Stimulated activated CD4-positive, alpha-beta T cell treated with anti-CD3 and anti-CD28 coated beads, Interleukin-2, amount 100 ng/mL, for 24 hours (primary cell): ENCODE measurements at regions not wholly inside any gene's neighbourhood (a gene's known extent, or its start where the extent isn't known, plus 50 kb on each side); places are given as distances from the start of the nearest gene placed in this dataset.

Experiments
- DNase-seq, 2 donors: peaks; one replicate each; pipeline ENCODE4 v3.0.0-alpha.2; 2020

DNA sequence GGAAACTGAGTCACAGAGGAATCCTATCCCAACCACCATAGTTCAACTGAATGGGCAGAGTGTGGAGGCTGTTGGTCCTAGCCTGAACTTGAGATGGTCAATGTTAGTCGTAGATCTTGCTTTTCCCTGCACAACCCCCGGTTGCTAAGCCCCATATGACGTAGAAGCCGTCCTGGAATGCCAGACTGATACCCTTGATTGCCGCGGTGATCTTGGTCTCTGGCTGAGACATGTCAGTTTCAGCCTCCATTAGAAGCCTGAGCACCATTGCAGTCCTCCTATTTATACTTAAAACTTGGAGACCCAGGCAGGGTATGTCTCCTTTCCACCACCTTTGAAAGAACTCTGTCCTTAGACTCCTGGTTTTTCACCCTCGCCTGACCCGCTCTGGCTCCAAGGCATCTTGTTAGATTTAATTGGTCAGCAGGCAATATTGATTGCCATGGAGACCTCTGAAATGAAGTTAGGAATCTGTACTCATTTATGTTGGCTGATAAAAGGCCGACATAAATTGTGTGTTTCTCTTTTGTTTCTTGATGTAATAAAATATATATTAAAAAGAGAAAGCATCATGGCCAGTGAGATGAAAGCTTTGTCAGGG, 53.4 kb downstream of the RPLP1 start:
- DNase-seq: no peak

DNA sequence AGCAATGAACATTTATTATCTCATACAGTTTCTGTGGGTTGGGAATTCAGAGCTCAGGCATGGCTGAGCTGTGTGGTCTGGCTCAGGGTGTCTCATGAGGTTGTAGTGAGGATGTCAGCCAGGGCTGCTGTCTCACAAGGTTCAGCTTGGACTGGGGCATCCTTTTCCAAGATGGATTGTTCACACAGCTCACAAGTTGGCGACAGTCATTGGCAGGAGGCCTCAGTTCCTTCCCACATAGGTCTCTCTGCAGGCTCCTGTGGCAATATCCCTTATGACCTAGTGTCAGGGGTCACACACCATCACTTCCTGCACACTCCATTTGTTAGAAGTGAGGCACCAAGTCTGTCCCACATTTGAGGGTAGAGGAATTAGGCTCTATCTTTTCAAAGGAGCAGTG, 56.0 kb downstream of the RPLP1 start:
- no peak for DNase-seq

DNA sequence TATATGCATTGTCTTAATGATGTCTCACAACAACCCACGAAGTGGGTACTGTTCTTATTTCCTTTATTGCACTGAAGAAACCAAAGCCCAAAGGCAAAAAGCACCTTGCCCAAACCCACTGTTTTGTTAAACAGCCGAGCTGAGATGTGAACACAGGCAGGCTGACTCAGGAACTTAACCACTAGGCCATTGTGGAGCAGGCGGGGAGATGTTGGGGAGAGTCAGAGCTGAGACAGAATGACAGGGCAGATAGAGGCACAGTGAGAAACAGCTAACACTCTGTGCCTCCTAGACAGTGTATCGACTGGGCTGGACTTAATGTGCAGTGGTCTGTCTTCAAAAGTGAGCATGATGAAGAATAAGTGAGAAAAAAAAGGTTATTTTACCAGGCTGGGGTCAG, 56.5 kb downstream of the RPLP1 start:
- DNase-seq: no peak

DNA sequence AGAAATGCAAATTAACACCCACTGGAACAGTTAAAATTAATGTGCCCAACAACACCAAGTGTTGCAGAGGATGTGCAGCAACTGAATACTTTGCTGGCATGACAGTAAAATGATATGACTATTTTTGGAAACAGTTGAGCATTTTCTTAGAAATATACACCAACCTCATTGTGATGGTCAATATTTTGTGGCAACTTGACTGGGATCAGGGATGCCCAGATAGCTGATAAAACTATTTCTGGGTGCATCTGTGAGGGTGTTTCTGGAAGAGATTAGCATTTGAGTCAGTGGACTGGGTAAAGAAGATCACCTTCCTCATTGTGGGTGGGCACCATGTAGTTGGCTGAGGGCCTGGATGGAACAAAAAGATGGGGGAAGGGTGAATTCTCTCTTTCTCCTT, 57.9 kb downstream of the RPLP1 start:
- DNase-seq: no peak

DNA sequence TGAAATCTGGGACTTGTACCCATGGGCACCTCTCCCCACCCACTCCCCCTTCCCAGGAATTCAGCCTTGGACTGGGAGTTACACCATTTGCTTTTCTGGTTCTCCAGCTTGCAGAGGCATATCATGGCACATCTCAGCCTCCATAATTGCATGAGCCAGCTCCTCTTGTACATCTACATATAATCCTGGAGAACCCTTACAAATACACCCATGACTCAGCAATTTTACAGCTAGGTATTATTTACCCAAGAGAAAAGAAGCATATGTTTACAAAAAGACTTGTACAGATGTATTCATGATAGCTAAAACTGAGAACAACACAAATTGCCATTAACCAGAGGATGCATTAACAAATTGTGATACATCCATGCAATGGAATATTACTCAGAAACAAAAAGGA, 58.4 kb downstream of the RPLP1 start:
- no peak for DNase-seq

DNA sequence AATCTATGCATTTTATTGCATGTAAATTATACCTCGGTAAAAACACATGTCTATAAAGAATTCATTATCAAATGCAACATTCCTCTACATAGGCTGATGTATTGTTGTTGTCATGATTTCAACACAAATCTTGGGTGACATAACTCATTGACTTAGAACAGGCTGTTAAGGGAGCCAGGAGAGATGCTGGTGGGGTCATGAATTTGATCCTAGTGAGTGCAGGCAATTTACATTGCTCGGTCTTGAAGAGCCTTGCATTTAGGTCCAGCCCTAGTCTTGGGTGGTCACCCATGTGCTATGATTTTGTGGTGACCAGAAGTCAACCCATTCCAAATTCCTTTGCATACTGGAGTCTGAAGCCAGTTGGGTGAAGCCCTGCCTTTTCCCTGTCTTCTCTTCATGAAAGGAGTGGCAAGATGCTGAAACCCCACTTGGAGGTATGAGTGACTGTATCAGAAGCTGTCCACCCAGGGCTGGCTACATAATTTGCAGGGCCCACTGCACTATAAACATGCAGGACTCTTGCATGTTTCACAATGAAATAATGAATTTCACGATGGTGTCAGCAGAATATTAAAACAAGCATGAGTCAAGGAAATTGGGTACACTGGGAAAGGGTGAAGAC, 59.2 kb downstream of the RPLP1 start:
- no peak for DNase-seq

DNA sequence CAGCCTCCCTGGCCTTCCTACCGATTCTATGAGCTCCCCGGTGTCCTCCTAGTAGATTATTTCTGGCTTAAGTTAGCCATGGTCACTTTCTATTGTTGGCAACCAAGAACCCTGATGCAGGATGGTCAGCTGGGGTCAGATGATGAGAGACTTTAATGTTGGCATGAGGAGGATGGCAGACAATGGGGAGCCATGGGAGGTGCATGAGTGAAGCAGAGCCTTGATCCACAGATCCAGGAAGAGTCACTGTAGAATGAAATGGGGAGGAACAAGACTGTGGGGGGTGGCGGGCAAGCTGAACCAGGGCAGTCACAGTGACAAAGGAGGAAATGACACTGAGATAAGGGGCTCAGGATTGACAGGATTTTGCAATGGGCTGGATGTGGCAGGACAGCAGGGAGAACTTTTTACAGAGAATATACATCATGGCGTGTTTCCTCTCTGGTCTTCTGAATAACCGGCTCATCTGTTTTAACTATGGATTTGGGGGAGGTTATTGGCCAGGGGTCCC, 60.9 kb downstream of the RPLP1 start:
- no peak for DNase-seq

DNA sequence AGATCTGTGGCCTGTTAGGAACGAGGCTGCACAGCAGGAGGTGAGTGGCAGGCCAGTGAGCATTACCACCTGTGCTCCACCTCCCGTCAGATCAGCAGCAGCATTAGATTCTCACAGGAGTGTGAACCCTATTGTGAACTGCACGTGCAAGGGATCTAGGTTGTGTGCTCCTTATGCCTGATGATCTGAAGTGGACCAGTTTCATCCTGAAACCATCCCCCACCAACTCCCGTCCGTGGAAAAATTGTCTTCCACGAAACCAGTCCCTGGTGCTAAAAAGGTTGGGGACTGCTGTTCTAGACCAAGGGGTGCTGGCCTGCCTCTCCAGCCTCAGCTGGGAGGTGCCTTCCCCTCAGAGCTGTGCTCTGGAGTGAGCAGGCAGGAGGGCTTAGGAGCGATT, 61.4 kb downstream of the RPLP1 start:
- no peak for DNase-seq

DNA sequence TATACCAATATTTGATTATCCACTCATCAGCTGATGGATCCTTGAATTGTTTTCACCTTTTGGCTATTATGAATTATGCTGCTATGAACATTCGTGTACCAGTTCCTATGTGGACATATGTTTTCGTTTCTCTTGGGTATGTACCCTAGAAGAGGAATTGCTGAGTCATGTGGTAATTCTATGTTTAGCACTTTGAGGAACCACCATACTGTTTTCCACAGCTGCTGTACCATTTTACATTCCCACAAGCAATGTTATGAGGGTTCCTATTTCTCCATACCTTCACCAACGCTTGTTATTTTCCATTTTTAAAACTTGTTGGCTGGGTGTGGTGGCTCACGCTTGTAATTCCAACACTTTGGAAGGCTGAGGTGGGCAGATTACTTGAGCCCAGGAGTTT, 62.9 kb downstream of the RPLP1 start:
- no peak for DNase-seq

DNA sequence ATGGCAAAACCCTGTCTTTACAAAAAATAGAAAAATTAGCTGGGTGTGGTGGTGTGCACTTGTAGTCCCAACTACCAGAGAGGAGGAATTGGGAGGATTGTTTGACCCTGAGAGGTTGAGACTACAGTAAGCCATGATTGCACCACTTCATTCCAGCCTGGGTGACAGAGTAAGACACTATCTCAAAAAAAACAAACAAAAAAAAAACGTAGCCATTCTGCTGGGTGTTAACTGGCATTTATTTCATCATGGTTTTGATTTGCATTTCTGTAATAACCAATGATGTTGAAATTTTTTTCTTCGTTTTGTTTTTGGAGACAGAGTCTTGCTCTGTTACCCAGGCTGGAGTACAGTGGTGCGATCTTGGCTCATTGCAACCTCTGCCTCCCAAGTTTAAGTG, 63.3 kb downstream of the RPLP1 start:
- DNase-seq: no peak

DNA sequence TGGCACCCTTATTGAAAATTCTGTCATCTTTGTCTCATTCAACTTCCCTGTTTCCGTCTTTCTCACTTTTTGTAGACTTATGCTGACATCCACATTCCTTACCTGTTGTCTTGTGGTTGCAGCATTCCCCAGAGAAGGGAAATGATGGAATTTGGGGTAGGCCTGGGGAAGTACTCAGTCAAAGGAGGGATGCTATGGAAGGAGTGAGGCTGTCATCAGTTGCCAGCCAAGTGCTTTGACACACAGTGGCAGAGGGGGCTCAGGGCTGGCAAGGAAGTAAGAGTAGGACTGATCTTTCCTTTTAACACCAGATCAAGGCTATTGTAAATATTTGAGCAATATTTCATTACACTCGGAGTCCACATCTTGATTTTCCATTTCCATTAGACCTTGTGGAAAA, 64.4 kb downstream of the RPLP1 start:
- no peak for DNase-seq

DNA sequence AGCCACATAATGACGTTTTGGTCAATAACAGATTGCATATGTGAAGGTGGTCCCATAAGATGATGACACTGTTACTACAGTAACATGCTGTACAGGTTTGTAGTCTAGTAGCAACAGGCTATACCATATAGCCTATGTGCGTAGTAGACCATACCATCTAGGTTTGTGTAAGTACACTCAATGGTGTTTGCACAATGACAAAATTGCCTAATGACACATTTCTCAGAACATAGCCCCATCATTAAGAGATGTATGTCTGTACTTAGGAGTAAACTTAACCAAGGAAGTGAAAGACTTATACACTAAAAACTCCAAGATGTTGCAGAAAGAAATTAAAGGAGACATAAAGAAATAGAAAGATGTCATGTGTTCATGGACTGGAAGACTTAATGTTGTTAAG, 66.2 kb downstream of the RPLP1 start:
- no peak for DNase-seq

DNA sequence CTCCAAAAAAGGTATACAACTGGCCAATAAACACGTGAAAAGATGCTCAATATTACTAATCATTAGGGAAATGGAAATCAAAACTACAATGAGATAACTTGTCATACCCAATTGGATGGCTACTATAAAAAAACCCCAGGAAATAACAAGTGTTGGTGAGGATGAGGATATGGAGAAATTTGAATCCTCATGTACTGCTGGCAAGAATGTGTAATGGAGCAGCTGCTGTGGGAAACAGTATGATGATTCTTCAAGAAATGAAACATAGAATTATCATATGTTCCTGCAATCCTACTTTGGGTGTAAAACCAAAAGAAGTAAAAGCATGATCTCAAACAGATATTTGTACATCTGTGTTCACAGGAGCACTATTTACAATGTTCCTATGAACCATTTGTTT, 67.4 kb downstream of the RPLP1 start:
- no peak for DNase-seq

DNA sequence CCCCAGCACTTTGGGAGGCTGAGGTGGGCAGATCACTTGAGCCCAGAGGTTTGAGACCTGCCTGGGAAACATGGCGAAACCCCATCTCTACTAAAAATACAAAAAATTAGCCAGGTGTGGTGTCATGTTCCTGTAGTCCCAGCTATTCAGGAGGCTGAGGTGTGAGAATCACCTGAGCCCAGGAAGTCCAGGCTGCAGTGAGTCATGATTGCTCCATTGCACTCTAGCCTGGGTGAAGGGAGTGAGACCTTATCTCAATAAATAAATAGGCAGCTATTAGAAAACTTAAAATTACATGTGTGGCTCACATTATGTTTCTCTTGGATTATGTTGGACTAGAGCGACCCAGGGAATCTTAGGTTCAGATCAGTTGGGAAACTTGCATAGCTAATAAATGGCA, 69.7 kb downstream of the RPLP1 start:
- DNase-seq: no peak

DNA sequence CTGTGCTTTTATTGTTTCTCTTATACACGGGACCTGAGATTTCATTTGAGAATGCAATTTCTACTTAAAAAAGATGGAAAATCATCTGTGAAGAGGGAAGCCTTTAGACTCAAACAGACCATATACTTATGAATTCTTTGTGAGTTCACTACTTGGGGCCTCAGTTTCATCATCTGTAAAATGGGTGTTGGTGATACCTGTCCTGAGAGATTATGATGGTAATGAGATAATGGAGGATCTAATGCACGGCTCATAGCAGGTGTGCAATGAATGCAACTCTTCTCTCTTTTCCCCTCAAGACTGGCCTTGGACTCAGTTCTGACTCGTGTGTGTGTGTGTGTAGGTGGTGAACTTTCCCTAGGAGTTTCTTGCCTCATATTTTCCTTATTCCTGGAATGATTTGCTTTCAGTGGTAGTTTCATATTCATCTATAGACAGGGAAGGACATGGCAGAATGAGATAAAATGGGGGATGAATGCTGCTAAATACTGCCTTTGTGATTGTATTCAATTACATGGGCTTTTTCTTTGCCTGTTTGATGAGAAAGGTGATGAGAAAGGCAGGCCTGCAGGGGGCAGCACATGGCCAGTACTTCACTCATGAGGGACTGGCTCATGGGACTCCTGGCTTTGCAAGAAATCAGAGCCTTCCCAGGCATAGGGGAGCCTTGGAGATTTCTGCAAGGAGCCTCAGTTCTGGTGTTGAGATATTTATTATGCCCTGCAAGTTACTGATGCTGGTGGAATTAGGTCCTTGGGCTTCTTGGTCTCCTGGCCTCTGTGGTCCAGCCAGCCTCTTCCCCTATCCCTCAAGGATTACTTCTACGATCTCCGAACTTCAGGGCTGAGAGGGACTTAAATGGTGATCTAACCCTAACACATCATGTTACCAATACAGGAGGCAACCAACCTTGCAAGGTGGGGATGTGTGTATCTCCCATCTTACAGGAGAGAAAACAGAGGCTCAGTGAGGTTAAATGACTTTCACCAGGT, 70.7 kb downstream of the RPLP1 start:
- peak; percentile 73 to 79 for DNase-seq

DNA sequence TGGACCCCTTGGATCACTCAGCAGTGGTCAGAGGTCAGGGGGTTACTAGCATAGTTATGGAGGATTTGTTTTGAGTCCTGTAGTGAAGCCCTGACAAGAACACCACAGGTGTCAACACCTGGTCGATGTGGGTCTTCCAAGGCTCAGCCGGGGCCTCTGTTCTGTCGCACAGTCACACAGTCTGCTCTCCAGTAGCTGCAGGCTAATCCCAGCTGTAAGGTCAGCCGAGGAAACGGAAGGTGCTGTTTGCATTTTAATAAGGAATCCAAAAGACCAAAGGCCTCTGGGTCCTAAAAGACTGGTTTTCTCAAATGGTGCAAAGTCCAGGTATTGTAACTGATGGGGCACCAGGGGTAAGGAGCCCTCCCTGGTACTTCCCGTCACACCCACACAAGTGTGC, 71.7 kb downstream of the RPLP1 start:
- DNase-seq: no peak

DNA sequence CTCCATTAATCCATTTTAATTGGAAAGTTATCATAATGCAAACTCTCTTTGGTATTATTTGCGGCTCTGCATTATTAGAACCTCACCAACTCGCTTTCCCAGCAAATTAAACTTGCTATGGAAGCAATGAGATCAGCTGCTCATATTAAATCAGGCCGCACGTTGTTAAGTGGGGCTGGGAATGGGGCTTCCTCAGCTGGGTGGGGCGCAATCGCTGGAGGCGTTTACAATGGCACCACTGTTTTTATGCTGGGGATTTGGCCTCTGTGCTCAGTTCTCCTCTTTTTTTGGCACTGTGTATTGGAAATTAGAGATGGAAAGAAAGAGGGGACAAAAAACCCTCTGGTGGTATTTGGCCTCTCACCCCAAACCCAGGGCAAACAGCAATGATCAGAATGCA, 72.2 kb downstream of the RPLP1 start:
- no peak for DNase-seq

DNA sequence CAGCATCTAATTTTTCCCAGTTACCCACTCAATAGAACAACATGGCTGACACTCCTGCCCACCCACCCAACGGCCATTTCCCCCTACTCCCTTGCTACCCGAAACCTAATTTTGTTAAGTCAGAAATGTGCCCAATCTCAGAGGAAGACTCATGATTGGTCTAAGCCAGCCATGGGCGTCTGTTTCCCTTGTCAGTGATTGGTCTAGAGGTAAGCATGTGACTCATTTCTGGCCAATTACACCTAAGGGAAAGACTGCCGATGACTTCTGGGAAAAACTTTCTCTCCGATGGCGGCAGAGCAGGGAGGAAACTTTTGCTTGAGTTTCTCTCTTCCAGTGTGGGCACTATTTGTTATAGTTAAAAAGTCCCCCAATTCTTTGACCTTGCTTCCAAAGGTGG, 72.9 kb downstream of the RPLP1 start:
- no peak for DNase-seq

DNA sequence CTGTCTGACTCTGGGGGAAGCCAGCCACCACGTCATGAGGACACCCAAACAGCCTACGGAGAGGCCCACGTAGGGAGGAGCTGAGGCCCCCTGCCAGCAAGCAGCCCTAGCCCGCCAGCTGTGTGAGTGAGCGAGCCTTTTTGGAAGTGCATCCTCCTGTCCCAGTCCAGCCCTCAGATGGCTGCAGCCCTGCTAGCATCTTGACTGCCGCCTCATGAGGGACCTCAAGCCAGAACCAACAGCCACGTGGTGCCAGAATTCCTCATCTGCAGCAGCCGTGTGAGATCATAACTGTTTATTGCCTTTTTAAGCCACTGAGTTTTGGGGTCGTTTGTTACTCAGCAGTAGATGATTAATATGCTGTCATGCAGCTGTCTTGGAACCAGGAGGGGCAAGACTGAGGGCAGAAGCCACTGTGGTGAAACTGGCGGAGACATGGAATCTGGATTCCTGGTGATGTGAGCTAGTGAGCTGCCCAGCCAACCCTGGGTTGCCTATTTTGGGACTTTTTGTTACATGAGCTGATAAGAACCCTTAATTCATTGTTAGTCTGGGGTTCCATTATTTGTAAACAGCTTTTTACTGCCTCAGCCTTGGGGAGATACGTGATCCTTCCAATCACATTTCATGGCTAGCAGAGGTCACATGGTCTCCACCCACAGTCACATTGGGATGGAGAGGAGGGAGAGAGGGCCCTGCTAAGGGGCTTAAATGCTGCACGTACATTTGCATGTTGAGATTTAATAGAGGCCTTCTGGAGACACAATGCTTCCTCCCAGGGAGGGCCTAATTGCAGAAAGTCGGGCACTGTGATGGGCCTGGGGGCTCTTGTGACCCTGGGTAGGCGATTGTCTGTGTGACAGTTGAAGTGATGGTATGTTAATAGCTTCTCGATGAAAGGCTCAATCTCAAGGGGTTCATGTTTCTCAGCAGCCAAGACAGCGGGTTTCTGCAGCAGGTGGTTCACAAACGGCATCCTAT, 73.8 kb downstream of the RPLP1 start:
- no peak for DNase-seq

DNA sequence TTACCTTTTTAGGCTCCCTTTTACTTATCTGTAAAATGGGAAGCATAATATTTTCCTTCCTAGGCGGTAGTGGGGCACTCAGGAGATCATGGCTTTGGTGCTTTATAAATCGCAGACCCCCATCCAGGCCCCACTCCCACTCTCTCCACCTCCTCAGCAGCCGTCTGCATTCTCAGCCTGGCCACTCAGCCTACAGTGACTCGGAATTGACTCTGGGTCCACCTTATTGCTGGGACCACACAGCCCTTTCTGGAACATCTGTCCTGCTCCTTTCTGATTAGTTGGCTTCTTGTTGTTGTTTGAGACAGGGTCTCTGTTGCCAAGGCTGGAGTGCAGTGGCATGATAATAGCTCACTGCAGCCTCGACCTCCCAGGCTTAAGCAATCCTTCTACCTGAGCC, 76.5 kb downstream of the RPLP1 start:
- no peak for DNase-seq

DNA sequence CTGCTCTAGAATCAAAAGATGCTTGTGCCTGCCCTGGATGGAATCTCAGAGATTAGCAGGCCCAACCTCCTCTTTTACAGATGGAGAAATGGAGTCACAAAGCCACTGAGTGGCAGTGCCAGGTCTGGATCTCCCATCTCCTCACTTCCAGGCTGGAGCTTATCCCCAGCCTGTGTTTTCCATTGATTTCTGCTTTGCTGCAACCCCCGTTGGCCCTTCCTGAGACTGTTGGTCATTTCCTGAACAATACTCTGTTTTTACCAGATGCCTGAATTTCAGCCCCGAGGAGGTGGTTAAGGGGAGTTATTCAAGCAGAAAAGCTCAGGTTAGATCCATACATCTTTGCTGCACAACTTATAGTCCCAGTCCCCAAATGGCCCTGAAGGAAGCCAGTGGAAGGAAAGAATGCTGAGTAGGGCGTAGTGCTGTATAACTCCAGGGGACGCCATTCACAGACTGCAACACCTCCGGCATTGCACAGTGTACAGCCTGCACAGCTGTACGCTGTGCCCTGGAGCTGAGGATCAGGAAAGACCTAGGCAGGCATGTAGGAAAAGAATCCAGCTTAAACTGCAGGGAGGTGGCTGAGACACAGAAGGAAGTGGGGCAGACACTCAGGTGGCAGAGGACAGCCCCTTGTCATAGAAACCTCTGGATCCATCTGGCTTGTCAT, 77.5 kb downstream of the RPLP1 start:
- no peak for DNase-seq
